Central memory CD4-positive, alpha-beta T cell (primary cell): ENCODE measurements at regions not wholly inside any gene's neighbourhood (a gene's known extent, or its start where the extent isn't known, plus 50 kb on each side); places are given as distances from the start of the nearest gene placed in this dataset.
A peak's percentile ranks its signal among the peaks of the same experiment; 100 is the strongest.
"Not testable (repeated sequence)": the region's sequence is repeated elsewhere in the genome, so short reads cannot be mapped to it uniquely, and the experiment has no call there.

Source experiments
- DNase-seq: peaks from one replicate; pipeline ENCODE4 v3.0.0; 2022

DNA sequence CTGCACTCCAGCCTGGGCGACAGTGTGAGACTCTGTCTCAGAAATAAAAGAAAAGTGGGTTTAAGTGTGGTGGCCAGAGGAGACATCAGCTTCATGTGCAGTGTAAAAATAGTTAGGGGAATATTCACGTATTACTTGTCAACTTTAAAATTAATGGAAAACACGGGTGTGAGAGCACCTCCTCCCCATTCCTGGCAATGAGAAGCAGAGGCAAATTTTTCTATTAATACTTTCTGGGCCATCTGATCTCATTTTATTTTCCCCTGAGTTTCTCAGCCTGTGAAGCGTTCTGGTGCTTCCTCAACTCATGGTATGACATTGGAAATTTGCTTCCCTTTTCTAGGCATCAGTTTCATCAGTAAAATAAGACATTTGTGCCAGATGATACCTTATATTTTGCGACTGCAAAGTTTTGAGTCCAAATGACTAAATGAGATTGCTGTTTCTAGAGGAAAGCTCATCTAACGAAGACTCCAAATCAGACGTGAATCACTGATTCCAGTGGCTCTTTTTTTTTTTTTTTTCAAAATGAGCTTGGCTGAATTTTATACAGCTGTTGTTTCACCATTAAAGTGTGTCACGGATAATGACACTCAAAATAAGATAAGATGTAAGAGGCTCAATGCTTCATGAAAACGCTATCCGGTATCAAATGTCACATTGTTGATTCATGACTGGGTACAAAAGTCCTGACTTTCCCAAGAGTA is 104.6 kb downstream of the MSX2 start:
- no peak for DNase-seq

DNA sequence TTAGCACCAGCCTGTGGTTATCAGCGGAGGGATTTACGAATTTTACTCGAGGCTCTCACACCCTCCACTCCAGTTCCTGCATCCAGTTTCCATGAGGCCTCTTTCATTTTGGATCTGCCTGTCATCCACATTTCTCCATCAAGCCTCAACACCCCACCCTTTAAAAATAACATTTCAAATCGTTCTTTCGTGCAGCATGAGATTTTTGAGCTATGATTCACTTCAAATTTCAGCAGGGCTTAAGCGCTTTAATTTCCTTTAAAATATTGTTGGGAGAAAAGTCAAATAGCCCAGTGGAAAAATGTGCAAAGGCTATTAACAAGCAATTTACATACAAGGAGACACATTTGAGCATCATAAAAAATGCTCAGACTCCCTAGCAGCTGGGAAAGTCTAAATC is 103.2 kb downstream of the MSX2 start:
- no peak for DNase-seq

DNA sequence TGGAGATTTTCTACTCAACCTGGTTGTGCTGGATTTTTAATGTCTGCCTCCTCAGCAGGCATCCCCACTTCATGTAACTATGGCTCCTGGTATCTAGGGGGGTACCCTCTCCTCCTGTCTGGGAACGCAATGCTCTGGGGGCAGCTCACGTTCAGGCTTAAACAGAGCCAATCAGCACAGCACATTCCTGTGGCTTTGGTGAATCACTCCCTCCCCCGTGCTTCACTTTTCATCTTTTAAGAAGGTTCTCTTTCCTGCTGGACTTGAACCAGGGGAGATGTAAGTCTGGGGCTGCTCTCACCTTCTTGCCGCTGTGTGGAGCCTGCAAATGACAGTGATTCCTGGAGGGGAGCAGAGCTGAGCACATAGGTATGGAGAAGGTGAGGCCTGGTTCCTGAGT is 101.2 kb downstream of the MSX2 start:
- no peak for DNase-seq

DNA sequence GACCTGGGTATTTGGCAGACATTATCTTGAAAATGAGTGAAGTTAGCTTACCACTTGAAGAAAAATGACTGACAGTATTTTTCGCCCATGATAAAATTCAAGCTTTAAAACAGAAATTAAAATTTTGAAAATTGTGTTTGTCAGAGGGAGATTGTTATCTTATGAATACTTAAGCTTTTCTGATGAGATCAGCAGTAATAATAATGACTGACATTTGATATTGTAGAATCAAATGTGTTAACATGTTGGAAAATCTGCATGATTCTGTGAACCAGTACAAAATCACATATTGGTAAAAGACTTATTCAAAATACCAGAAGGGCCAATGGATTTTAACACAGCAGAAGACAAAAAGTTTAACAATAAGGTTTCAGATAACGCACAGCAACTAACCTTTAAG is 94.0 kb downstream of the MSX2 start:
- no peak for DNase-seq

DNA sequence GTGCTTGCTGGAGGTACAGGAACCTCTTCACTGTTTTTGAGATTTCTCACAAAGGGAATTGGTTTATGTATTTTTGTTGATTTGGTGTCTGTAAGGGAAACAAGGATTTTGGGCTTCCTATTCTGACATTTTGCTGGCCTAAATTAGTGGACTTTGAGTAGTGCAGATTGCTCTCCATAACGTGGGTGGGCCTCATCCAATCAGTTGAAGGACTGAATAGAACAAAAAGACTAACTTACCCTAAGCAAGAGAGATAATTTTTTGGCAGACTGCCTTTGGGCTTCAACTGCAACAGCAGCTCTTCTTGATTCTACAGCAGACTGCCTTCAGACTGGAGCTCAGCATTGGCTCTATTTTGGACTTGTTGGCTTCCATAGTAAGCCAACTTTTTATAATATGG is 93.2 kb downstream of the MSX2 start:
- no peak for DNase-seq

DNA sequence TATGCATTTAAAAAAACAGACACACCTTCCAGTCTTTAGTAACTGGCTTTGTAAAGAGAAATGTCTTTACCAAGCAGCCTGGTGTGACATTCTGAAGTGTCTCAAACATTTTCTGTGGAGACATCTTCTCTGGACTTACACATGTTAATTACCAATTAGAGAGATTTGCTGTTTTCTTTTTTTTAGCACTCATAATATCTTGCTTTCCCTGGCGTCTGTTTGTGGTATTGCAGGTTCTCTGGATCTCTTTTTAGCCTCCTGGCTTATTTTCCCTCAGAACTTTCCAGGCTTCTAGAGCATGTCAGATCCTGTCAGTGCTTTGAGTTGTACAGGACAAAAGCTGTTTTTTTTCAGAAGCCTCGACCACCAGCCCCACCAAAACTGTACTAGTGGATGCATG is 92.5 kb downstream of the MSX2 start:
- no peak for DNase-seq

DNA sequence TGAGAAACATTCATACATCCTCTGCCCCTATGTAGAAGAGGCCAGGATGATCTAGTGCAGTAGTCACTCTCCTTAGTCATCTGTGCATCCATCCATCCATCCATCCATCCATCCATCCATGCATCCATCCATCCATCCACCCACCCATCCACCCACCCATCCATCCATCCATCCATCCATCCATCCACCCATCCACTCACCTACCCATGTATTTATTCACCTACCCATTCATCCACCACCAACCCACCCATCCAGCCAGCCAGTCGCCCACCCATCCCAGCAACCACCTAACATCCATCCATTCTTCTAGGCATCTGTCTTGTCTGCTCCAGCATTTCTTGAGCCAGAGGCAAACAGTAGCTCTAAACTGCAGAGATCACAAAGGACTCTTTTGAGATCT is 87.1 kb downstream of the MSX2 start:
- DNase-seq: no peak

DNA sequence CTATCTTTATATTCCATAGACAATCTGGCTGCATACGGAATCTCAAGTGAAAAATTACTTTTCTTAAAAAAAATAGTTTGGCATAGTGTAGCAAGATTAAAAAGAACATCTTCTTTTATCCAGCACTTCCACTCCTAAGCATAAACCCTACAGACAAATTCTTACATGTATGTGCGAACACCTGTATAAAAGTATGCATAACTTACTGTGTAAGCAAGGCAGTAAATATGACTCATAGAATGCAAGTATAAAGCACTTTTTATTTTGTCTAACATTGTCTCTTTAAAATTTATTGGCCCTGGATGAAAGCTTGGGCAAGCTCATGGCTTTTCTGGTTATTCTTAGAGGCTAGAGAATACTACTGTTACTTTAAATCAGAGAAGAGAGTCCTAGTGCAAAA is 86.4 kb downstream of the MSX2 start:
- DNase-seq: no peak

DNA sequence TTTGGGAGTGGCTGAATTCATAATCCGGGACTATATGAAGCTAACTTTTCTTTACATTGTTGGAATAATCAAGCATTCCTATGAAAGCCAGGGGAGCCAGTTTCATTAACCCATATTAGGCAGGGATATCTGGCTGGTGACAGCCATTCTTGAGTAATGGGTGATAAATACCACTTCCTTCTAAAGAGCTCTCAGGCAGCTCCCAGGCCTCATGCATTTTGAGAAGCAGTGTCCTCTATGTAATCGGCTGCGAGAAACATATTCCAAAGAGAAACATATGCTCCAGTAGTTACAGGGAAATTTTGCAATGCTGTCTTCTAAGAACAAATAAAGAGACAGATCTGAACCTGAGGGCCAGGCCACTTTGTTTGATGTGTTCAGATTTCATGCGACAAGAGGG is 83.1 kb downstream of the MSX2 start:
- no peak for DNase-seq

DNA sequence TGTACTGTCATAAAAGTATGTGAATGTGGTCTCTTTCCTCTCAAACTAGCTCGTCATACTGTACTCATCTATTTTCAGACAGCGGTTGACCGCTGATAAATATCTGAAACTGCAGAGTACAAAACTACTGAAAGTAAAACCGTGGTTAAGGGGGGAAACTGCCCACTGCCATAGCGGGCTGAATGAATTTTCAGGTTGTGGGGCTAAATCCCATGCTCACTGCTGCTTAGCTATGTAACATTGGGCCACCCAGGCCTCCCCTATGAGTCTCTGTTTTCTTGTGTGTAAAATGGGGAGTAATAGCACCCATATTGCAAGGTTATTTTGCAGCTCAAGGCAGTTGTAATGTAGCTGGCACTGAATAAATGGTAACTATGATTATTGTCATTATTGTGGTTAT is 82.3 kb downstream of the MSX2 start:
- DNase-seq: no peak

DNA sequence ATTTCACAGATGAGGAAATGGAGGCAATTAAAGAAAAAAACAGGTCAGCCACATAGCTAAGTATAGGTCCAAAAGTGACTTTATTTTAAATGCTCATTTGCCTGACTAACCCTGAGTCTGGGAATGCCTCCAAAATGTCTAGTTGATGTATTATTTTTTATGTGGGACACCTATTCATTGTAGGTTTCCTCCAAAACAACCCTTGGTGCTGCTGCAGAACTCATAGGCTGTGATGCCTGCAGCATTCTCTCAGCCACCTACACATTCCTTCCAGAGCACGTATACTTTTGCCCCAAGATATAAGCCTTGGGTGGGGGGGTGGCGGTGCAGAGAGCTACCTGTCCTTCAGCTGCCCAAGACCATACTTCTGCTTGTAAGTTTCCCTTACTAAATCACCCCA is 77.4 kb downstream of the MSX2 start:
- no peak for DNase-seq

DNA sequence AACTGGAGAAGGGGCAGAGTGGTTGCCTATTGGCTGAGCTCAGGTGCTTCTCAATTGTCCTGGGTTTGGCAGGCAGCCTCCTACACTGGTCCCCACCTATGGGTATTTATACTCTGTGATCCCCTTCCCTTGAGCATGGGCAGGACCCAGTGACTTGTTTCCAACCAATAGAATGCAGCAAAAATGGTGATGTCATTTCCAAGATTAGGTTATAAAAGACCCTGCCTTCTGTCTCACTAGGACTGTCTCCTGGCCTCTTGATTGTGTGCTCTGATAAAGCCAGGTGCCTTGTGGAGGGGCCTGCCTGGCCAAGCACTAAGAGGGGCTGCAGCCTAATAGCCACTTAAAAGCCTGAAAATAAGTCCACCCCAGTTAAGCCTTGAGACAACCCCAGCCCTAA is 76.1 kb downstream of the MSX2 start:
- DNase-seq: no peak

DNA sequence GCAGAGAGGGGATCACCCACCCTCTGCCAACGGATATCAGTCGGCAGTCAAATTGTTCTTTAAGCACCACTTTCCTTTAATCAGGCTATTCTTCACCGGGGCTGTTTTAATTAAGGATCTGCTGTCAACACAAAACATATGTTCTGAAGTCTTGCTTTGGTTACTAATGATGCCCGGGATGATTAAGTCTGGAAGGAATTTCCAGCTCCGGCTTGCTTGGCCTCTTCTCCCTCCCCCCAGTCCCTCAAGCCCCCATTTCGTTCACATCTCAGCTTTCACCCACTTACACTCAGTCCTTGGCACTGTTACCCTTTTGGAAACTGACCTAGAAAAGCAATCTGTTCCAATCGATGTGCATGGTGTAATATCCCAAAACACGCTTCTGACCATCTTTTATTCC is 74.7 kb downstream of the MSX2 start:
- no peak for DNase-seq

DNA sequence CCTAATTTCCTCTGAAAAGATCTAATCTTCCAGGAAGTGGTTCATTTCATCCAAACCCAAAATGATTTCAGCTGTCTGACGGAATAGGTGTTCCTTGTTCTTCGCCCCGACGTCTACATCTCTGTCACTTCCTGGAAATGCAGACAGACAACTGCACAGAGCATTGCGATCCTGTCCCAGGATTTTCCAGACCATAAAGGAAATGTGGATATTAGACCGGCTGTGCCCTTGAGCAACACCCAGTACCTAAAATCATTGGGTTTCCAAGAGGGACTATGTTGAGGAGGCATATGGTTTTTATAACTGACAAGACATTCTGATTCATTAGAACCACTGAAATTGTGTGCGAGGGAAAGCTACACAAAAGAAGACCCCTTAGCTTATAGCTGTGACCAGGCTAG is 74.2 kb downstream of the MSX2 start:
- peak; percentile 21 for DNase-seq

DNA sequence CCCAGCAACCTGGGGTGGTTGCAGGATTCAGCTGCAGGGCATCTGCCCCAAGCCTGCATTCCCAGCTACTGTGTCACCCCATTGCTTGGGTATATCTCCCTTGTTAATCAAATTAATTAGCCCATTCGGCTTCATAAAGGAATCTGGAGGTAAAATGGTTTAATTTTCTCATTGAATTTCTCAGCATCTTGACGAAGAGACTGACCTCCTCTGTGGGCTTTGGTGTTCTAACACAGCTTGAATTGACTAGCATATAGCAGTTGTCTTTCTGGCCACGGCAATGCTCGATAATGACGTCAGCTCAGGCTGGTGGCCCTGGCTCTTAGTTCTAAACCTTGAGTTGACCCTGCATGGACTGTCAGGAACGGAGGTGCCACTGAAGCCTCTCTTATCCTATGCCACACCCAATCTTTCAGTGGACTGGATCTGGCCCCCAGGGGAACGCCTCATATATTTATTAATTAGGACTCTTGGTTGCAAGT is 72.4 kb downstream of the MSX2 start:
- DNase-seq: no peak

DNA sequence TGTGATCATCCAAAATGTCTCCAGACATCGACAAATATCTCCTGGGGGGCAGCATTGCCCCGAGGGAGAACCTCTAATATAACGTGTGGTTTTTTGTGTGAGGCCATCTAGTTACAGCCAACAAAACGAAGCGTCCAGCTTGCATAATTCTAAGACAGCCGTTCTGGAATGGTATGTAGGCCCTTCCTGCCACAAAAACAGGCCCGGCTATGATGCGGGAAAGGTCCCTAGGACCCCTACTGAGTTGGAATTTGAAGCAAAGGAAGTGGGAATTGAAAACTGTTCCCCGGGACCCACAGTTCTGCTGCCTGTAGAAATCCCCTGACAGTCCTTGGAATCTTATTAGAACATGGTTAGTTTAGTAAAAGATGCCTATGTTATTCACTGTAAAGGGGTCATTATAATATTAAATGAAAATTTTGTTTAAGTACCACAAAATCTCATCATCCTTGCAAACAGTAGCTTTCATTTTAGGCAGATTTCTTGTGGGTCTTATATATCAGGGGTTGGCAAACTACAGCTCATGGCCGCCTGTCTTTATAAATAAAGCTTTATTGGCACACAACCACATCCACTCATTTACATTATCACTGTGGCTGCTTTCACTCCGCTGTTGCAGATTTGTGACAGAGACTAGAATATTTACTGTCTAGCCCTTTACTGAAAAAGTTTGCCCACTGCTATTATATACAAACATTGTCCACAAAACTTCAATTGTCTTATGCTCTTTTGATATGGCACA is 70.7 kb downstream of the MSX2 start:
- no peak for DNase-seq

DNA sequence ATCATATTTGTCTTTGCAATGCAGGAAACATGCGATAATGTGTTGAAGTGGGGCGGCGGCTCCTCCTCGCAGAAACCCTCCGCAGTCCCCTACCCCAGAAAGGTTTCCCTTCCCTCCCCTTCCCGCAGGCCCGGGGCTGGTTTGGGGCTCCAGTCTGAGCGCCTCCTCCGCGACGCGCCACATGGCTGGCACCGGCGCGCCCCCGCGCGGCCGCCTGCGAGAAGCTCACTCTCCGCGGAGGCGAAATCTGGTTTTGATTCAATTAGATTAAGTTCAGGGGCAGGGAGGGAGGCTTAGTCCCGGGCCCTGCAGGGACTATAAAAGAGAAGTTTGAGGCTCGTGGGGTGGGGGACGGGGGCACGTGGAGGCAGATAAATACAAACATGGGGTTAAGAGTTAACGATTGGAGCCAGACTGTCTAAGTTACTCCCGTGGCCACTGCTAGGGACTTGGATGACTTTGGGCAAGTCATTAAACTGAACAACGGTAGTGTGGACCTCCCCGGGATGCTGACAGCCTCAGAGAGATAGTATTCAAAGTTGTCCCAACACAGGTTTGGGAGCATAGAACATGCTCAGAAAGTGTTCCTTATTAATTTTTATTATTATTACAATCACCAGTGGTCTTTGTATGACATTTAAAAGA is 69.4 kb downstream of the MSX2 start:
- peak; percentile 28 for DNase-seq

DNA sequence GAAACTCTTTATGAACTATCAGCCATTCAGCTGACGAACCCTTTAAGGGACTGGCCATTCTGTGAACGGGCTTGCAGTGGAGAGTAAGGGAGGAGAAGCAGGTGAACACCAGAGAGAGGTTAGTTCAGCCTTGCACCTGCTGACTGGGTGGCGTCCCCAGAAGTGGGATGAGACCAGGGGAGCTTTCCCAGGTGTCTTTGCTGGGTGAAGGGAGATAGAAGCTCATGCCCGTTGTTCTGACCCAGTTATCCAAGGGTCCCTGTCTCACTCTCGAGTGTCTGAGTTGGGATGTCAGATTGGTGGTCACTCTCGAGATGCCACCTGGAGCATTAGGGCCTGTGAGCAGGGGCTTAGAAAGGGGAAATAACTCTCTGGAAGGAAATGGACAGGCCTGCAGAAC is 68.7 kb downstream of the MSX2 start:
- no peak for DNase-seq

DNA sequence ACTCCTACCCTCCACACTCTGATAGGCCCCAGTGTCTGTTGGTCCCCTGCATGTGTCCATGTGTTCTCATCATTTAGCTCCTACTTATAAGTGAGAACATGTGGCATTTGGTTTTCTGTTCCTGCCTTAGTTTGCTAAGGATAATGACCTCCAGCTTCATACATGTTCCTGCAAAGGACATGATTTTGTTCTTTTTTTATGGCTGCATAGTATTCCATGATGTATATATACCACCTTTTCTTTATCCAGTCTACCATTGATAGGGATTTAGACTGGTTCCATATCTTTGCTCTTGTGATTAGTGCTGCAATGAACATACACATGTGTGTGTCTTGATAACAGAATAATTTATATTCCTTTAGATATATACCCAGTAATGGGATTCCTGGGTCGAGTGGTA is 67.9 kb downstream of the MSX2 start:
- DNase-seq: not testable (repeated sequence)

DNA sequence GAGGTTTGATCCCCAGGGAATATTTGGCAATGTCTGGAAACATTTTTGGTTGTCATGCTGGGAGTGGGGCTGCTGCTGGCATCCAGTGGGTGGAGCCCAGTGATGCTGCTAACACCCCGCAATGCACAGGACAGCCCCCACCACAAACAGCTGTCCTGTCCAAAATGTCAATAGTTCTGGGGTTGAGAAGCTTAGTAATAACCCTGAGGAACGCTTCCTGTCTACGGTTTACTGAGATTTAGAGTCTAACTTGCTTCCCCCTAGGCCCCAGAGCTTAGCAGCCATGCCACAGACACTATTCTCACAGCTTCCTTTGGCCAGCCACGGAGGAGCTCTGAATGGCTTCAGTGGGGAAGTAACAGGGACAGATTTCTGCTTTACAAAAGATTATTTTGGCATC is 66.5 kb downstream of the MSX2 start:
- DNase-seq: no peak

DNA sequence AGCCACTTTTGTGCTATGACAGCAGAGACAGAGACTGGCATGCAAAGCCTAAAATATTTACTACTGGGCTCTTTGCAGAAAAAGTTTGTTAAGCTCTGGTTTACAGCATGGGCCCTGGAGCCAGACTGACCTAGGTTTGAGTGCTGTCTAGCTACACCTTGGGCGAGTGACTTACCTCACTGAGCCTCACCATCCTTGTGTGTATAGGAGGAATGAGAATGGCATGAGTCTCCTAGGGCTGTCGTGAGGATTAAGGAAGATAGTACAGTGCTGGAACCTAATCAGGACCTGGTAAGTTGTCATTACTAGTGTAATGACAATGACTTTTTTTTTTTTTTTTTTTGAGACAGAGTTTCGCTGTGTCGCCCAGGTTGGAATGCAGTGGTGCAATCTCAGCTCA is 65.2 kb downstream of the MSX2 start:
- DNase-seq: no peak

DNA sequence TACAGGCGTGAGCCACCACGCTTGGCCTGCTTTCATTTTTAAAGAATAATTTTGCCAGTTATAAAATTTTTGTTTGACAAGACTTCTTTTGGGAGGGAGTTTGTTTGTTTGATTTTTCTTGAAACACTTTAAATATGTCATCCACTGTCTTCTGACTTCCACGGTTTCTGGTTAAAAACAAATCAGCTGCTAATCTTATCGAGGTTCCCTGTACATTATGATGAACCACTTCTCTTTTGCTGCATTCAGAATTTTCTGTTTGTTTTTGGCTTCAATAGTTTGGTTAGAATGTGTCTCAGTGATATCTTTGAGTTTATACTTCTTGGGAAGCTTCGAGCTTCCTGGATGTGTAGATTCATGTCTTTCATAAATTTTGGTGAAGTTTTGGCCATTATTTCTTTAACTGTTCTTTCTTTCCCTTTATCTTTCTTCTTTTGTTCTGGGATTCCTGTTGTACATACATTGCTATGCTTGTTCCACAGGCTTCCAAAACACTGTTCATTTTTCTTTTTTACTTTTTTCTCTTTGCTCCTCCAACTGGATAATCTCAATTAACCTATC is 60.8 kb downstream of the MSX2 start:
- no peak for DNase-seq
